Hepatocyte (in vitro differentiated cells): ENCODE measurements at regions not wholly inside any gene's neighbourhood (a gene's known extent, or its start where the extent isn't known, plus 50 kb on each side); places are given as distances from the start of the nearest gene placed in this dataset.

Experiments used
- DNase-seq: peaks from one replicate; pipeline ENCODE4 v3.0.0-alpha.2; 2016; ENCODE audit warnings: low spot score
- H2AFZ ChIP-seq: fragments of 200-600 bp; sonication (generic); 2 replicates; pipeline ENCODE4 v1.6.0; 2016; ENCODE audit warnings: antibody characterized with exemption, mild to moderate bottlenecking
- H3K27ac ChIP-seq: fragments of 200-600 bp; sonication (generic); 2 replicates; pipeline ENCODE4 v1.5.1; 2016; ENCODE audit warnings: mild to moderate bottlenecking
- H3K27me3 ChIP-seq: fragments of 200-600 bp; sonication (generic); 2 replicates; pipeline ENCODE4 v1.6.1; 2016
- H3K36me3 ChIP-seq: fragments of 200-600 bp; sonication (generic); replicated peaks from 2 replicates; pipeline ENCODE4 v1.5.1; 2016; ENCODE audit warnings: low read depth; ENCODE audit not compliant: insufficient read depth
- H3K4me1 ChIP-seq: fragments of 200-600 bp; sonication (generic); 2 replicates; pipeline ENCODE4 v1.5.1; 2016; ENCODE audit warnings: mild to moderate bottlenecking, moderate library complexity; ENCODE audit not compliant: insufficient read depth
- H3K4me2 ChIP-seq: fragments of 200-600 bp; sonication (generic); 2 replicates; pipeline ENCODE4 v1.6.0; 2016
- H3K4me3 ChIP-seq: fragments of 200-600 bp; sonication (generic); 2 replicates; pipeline ENCODE4 v1.5.1; 2016; ENCODE audit warnings: mild to moderate bottlenecking
- H3K79me2 ChIP-seq: fragments of 200-600 bp; sonication (generic); 2 replicates; pipeline ENCODE4 v1.6.0; 2017; ENCODE audit warnings: mild to moderate bottlenecking
- H3K9me2 ChIP-seq: fragments of 200-600 bp; sonication (generic); replicated peaks from 2 replicates; pipeline ENCODE4 v1.6.0; 2017; ENCODE audit warnings: mild to moderate bottlenecking; ENCODE audit not compliant: insufficient read depth
- H3K9me3 ChIP-seq: fragments of 200-600 bp; sonication (generic); 2 replicates; pipeline ENCODE4 v1.5.1; 2016; ENCODE audit warnings: low read depth, mild to moderate bottlenecking
- H4K20me1 ChIP-seq: fragments of 200-600 bp; sonication (generic); 2 replicates; pipeline ENCODE4 v1.6.0; 2016; ENCODE audit warnings: mild to moderate bottlenecking; ENCODE audit not compliant: insufficient read depth, poor library complexity, severe bottlenecking
- EZH2 ChIP-seq: fragments of 200-600 bp; sonication (generic); IDR thresholded peaks from 2 replicates; pipeline ENCODE4 v1.6.1; 2016; ENCODE audit warnings: antibody characterized with exemption, mild to moderate bottlenecking, borderline replicate concordance
- EZH2phosphoT487 ChIP-seq: fragments of 200-600 bp; sonication (generic); IDR thresholded peaks from one replicate; pipeline ENCODE4 v1.6.1; 2018; ENCODE audit warnings: antibody characterized with exemption, mild to moderate bottlenecking, low read depth, moderate library complexity; ENCODE audit not compliant: unreplicated experiment, severe bottlenecking
- WGBS: methylation state at CpG from one replicate; pipeline ENCODE4 v1.1.6; 2016; ENCODE audit warnings: low lambda C conversion rate; ENCODE audit errors: missing lambda C conversion rate; 5-methylcytosine and 5-hydroxymethylcytosine counted together
- TF ChIP-seq, protein P1 (sequence below): fragments of 200-600 bp; sonication (generic); IDR thresholded peaks from 2 replicates; pipeline ENCODE4 v1.5.1; 2016; ENCODE audit warnings: antibody characterized with exemption, mild to moderate bottlenecking; ENCODE audit not compliant: poor library complexity

- DNase-seq = no peak
- Histone ChIP-seq H3K36me3 (no peaks in the 10 kb centered on the region), H3K79me2 (no peaks in the 10 kb centered on the region), H3K4me3 (no peak overlapping the region), H2AFZ (no peak overlapping the region), H4K20me1 (no peaks in the 10 kb centered on the region), H3K27ac (no peak overlapping the region), H3K4me1 (peaks cover 8% of the 10 kb centered on the region), H3K27me3 (no peaks in the 10 kb centered on the region), H3K9me2 (no peaks in the 10 kb centered on the region), H3K9me3 (no peaks in the 10 kb centered on the region), H3K4me2 (no peak overlapping the region)
- TF ChIP-seq, protein P1, sequence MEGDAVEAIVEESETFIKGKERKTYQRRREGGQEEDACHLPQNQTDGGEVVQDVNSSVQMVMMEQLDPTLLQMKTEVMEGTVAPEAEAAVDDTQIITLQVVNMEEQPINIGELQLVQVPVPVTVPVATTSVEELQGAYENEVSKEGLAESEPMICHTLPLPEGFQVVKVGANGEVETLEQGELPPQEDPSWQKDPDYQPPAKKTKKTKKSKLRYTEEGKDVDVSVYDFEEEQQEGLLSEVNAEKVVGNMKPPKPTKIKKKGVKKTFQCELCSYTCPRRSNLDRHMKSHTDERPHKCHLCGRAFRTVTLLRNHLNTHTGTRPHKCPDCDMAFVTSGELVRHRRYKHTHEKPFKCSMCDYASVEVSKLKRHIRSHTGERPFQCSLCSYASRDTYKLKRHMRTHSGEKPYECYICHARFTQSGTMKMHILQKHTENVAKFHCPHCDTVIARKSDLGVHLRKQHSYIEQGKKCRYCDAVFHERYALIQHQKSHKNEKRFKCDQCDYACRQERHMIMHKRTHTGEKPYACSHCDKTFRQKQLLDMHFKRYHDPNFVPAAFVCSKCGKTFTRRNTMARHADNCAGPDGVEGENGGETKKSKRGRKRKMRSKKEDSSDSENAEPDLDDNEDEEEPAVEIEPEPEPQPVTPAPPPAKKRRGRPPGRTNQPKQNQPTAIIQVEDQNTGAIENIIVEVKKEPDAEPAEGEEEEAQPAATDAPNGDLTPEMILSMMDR = no peak
- TF ChIP-seq EZH2phosphoT487 = no peak
- no peak for TF ChIP-seq EZH2
- 88% methylated on average over 5 of the region's 5 CpGs for WGBS
These were observed 314.6 kb downstream of the CXCL12 start for GRCh38 chr10:44070282-44070681.

GRCh38 chr10:44069573-44069972, 315.3 kb downstream of the CXCL12 start:
- no peaks in the 10 kb centered on the region for H3K79me2 ChIP-seq
- TF ChIP-seq EZH2phosphoT487 (no peak), EZH2 (no peak)
- TF ChIP-seq, protein P1 = no peak
- no peaks in the 10 kb centered on the region for H3K27me3 ChIP-seq
- no peak overlapping the region for H3K4me2 ChIP-seq
- H3K36me3 ChIP-seq = no peaks in the 10 kb centered on the region
- no peak for DNase-seq
- peaks cover 8% of the 10 kb centered on the region for H3K4me1 ChIP-seq
- WGBS = 96% methylated on average over 4 of the region's 4 CpGs
- H4K20me1 ChIP-seq = no peaks in the 10 kb centered on the region
- H3K27ac ChIP-seq = no peak overlapping the region
- H3K9me2 ChIP-seq = no peaks in the 10 kb centered on the region
- H3K9me3 ChIP-seq = no peaks in the 10 kb centered on the region
- no peak overlapping the region for H3K4me3 ChIP-seq
- H2AFZ ChIP-seq = no peak overlapping the region

- Histone ChIP-seq H3K79me2 (no peaks in the 10 kb centered on the region), H3K4me1 (peaks cover 8% of the 10 kb centered on the region), H3K4me2 (no peak overlapping the region), H3K27ac (no peak overlapping the region), H2AFZ (no peak overlapping the region), H4K20me1 (no peaks in the 10 kb centered on the region), H3K27me3 (no peaks in the 10 kb centered on the region), H3K36me3 (no peaks in the 10 kb centered on the region), H3K9me3 (no peaks in the 10 kb centered on the region), H3K4me3 (no peak overlapping the region), H3K9me2 (no peaks in the 10 kb centered on the region)
- 78% methylated on average over 10 of the region's 10 CpGs for WGBS
- TF ChIP-seq EZH2 (no peak), EZH2phosphoT487 (no peak)
- TF ChIP-seq, protein P1 = no peak
- no peak for DNase-seq
These were observed 316.0 kb downstream of the CXCL12 start for GRCh38 chr10:44068716-44069482.
